ENCODE measurements at regions not wholly inside any gene's neighbourhood (a gene's known extent, or its start where the extent isn't known, plus 50 kb on each side); places are given as distances from the start of the nearest gene placed in this dataset.
A peak's percentile ranks its signal among the peaks of the same experiment; 100 is the strongest.

DNA sequence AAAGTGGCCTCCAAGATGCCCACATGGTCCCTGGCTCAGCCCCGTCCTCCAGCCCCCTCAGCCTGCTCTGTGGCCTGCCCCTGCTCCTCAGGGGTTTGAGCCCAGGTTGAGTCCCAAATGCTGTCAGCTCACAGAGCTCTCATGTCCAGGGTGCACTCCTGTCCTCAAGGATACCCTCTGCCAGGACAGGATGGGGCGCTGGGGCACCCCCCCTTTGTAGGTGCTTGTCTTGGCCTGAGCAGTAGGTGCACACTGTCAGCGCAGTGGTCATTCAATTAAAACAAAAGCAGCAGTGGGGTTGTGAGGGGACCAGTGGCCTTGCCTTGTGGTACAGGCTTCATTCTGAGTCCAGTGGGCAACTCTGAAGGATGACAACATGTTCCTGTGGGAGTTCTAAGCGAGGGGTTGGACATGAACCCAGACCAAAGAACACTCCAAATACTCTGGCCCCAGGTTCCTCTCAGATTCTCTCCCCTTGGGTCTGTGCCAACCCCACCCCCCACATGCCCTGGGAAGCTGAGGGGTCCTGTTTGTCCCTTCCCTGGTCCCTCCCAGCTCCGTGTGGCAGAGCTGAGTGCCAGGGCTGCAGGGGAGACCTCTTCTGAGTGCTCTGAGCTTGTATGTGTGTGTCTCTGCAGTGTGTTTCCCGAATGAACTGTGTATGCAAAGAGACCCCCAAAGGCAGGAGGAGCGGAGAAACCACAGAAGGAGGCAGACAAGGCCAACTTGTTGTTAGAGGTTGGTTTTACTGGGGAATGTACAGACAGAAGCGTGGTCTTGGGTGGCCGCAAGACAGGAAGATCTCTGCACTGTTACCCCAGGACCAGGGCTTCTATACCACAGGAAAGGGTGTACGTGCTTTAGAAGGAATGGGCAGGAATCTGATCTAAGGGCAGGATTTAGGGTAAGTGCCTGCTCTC lies 155.6 kb upstream of the HS6ST1 start:
- no peak for DNase-seq

DNA sequence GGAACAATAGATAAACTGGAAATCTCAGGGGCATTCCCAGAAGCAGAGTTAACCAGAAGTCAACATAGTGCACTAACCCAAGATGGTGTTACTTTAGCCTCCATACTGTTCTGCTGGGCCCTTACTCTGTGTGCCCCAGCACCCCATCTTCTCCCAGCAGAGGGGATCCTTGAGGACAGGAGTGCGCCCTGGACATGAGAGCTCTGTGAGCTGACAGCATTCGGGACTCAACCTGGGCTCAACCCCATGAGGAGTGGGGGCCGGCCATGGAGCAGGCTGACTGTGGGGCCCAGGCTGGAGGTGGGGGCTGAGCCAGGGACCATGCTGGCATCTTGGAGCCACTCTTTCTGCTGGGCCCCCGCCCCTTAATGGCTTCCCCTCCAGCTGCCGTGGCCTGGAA lies 156.3 kb upstream of the HS6ST1 start:
- no peak for DNase-seq

DNA sequence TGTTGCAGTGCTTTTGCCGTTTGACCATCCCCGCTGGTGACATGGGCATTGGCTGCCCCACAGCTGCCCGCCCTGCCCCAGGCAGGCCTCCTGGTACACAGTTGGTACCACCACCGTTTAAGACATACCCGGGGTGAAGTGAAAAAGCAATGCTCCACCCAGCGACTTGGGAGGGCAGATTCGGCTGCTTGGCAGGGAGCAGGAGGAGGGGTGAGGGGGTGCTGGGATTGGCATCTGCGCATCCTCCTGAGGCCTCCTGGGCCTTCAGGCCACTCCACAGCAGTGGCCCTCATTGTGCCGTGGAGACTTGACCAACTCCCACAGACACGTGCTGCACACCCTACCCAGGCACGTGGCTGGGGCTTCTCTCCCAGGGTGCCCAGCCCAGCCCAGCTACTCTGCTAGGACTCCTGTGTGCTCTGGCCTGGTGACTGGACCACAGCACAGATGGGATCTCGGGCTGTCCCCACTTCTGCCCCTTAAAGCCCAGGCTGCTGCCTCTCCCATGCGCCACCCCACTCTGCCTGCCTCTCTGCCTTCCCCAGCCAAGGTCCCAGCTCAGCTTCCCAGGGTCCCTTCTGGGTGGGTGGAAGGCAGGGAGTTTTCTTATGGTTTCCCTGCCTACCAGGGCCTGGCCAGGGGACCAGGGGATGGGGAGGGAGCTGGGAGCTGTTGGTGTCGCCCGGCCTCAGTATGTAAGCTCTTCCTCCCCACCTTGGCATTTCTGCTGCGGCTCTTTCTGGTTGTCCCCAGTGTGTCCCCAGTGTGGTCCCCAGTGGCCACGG lies 157.0 kb upstream of the HS6ST1 start:
- no peak for DNase-seq

DNA sequence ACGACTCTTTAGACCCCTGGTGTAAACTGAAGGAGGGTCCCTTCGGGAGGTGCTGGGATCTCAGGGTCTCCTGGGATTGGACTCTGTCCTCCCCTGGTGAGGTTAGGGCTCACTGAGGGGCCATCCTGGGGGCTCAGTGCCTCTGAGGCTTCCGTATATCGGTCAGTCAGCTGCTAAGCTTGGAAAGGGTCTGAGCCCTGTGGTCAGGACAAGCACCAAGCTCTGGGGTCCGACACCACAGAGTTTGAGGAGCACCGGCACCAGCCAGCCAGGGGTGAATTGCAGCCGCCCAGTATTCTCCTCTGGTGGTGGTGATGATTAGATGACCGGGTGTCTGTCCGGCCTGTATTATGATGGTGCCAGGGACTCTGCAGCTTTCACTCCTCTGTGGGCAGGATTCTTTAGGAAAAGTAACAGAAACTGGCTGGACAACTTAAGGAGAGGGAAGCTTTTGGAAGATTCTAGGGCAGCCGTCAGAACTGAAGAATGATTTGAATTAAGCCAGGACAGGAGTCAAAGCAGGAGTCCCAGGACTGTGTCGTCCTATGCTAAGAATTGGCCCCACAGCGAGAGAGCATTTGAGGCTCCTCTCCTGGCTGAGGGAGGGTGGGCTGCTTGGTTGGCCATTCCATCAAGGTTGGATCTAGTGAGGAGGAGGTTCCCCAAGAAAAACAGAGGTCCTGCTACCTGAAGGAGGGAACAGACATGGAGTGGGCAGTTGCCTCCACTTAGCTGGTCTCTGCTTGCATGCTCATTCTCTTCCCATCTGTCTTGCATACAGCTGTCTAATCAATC lies 158.6 kb upstream of the HS6ST1 start:
- DNase-seq, result no peak

DNA sequence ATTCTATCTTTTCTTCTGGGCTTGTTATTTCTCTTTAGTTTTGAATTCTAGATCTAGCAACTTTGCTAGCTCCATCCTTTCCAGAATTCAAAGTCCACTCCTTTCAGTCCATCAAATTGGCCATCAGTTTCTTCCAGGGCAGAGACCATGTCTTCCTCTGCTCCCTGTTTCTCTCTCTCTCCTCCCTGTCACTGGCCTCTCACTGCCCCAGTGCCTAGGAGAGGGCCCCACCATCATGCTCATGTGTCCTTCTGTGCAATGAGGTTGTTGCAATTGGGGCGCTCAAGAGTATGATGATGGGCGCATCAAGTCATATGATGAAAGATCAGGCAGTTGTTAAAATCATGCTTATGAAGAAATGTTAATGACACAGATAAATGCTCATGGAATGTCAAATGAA lies 159.2 kb upstream of the HS6ST1 start:
- no peak for DNase-seq

DNA sequence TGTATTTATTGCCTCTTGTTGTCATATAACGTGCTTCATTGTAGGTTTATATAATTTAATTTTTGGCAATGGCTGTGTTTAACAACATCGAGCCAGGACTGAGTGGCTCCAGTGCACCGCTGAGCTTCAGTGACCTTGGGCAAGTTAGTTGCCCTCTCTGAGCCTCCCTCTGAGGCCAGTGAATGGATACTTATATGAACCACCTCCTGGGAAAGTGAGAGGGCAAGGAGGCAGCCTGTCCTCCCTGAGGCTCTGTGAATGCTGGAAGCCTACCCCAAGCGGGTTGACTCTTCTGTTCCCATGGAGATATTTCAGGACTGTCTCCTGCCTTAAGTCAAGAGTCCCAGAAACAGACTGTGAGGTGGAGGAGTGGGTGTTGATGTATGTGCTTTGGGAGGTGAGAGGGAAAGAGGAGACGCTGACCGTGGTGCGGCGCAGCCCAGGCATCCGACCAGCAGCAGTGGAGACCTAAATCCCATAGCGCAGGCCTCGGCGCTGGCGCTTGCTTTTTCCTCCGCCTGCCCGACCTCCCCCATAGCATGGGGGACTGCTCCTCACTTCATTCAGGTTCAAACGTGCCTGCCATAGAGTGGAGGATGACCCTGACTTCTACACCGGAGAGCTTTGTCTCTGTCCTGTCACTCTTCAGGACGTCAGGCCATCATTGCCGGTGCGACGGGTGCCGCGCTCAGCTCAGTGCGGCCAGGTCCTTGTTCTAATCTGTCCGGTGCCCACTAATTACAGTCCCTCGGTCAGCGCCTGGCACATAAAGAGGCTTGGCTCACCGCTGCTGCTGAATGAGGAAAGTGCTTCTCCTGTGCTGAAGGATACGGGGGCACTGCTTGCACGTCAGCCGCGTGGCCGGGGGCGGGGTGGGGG lies 167.3 kb upstream of the HS6ST1 start:
- peak; percentile 20 for DNase-seq

DNA sequence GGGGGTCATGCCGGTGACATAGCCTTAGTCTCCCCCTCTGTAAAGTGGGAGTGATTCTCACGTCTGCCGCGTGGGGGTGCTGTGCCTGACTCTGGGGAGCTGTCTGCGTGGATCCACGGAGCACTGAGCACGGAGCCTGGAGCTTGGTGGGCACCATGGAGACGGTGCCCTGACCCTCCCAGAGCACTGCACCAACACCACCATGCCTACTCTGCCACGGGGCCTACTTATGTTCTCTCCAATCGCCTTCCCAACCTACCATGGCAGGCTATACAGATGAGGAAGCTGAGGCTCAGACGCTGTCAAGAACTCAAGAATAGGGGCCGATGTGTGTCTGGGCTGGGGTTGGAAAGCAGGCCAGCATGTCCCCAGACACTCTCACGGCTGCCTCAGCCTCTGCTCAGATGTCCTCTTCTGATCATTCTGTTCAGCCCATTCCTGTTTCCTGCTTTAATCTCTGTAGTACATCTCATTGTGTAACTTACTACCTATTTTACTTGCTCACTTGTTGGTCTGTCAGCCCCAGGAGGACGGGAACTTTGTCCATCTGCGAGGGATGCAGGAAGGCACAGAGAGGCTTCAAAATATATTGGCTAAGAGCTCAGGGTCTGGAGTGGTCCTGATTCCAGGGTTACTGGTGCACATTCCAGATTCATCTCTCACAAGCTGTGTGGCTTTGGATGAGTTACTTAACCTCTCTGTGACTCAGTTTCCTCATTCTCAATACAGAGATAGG lies 168.1 kb upstream of the HS6ST1 start:
- peak; percentile 7 for DNase-seq

DNA sequence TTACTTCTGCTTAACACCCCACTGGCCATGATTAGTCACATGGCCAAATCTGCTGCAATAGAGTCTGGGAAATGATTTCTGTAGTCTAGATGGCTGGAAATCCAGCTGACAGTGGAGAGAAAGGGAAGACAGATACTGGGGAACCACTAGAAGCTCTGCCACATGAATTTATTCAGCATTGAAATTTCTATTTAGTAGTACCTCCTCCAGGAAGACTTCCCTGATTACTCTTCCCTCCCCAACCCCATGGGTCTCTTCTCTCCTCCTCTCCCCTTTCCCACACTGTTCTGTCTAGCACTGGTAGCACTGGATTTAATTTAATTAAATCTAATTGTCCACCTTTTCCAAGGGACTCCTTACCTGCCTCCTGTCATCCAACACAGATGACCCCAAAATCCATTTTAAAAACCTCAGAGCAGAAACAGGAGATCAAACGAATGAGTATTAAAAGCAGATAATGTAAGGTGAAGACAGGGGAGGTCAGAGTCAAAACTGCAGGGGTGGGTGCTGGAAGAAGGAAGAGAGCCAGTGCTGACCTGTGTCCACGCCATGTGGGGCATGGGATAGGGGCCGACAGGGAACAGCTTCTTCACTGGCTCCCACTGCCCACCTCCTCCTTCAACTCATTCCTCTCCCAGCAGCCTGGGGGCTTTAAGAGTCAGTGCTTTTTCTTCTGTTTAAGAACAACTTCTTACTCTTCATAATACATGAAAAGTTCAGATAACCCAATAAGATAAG lies 169.2 kb upstream of the HS6ST1 start:
- no peak for DNase-seq

DNA sequence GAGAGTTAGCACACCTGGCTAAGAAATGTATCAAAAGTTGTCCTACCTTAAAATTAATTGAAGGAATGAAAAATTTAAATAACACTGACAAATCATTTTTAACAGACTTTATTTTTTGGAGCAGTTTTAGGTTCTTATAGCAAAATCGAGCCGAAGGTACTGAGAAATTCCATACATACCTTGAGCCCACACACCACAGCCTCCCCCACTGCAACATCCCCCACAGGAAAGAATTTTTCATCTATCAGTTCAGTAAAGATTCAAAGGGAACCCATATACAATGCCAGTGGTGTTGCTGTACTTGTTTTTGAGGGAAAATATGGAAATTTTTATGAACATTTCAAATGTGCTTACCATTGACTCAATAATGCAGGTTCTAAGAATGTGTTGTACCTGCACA lies 169.8 kb upstream of the HS6ST1 start:
- no peak for DNase-seq

DNA sequence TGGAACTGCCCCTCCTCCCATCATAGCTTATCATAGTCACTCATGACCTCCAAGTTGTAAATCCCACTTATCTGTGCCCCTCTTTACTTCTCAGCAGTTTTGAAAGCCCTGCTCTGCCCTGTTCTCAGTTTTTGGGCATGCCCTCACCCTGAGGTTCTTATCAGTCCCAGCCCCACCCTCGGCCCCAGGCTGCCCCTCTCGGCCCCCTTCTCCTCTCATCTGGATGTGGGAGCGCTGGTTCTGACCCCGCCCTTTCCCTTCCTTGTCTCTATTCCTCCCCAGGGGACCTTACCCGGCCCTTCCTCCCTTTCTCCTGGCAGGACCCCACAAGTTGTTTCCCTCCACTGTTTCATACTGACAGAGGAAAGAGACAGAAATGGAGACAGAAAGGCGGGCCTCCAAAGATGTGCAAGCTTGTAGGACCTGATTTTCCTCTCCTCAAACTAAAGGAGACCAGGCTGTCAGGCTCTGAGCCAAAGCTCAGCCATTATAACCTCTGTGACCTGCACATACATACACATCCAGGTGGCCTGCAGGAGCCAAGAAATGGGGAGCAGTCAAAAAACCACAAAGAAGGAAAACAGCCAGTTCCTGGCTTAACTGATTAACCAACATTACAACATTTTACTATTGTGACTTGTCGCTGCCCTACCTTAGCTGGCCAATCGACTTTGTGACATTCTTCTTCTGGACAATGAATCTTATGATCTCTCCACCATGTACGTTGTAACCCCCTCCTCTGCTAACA lies 171.0 kb upstream of the HS6ST1 start:
- DNase-seq, result peak; percentile 8

DNA sequence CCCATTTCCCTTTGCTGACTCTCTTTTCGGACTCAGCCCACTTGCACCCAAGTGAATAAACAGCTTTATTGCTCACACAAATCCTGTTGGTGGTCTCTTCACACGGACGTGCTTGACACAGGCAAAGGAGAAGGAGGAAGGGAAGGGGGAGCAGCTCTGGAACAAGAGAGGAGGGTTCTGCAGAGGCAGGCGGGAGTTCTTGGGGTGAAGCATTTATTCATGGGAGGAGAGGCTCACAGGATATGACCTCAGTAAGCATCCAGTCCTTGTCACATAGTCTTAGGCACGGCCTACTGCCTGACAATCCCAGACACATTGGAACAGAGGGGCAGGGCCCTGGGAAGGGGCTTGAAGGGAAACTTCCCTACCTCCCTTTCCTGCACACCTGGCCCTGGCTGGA lies 171.7 kb upstream of the HS6ST1 start:
- peak; percentile 13 for DNase-seq

DNA sequence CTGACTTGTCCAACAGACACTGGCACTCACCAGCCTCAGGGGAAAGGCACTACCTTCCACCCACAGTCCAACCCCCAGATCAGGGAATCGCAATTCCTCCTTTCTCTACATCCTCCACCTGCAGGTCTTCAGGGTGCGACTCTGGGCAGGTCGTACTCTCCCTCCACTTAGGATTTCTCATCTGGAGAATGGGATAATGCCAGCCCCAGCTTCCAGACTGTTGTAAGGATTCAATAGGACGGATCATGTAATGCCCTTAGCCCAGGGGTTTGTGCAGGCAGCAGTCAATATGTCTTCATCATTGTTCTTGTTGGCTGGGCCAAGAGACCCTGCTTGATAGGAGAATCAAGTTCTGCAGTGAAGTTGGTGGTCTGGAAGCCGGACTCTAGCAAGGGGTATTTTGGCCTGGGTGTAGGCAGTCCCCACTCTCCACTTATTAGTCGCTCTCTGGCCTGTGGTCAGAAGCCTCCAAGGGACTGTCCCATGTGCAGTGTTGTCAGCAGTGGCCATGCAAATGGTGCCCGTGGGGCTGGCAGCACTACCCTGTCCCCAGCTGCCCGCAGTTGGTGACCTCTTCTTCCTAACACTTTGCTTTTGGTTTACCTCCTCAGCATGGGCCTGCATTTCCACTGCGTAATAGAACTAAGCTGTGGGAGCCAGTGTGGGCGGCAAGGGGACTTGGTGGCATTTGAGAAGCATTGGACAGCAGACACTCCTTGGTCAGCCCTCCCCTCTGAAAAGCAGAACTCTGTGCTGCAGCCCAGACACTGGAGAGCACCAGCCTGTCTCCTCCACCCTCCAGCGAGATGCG lies 172.4 kb upstream of the HS6ST1 start:
- peak; percentile 6 for DNase-seq

DNA sequence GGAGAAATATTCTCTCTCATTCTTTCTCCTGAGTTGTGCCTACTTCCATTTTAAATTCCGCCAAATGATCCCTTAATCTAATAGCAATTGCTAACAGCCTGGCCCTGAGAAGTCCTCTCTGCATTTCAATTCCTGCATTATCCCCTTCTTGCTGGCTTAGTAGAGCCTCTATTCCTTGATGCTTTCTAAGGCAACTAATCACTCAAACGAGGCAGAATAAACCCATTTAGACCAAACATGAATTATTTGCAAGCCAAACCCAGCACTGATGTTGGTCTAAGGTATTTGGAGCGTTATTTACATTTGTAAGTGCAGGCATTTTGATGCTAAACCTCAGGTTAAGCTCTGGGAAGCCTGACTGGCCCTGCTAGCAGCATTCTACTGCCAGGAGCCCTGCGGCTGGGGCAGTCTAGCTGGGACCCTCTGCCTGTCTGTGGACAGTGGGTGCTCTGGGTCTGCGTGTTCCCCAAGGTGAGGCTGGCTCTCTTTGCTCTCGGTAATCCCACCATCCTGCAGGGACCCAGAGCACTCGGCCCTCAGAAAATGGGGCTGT lies 173.1 kb upstream of the HS6ST1 start:
- peak; percentile 3 for DNase-seq

DNA sequence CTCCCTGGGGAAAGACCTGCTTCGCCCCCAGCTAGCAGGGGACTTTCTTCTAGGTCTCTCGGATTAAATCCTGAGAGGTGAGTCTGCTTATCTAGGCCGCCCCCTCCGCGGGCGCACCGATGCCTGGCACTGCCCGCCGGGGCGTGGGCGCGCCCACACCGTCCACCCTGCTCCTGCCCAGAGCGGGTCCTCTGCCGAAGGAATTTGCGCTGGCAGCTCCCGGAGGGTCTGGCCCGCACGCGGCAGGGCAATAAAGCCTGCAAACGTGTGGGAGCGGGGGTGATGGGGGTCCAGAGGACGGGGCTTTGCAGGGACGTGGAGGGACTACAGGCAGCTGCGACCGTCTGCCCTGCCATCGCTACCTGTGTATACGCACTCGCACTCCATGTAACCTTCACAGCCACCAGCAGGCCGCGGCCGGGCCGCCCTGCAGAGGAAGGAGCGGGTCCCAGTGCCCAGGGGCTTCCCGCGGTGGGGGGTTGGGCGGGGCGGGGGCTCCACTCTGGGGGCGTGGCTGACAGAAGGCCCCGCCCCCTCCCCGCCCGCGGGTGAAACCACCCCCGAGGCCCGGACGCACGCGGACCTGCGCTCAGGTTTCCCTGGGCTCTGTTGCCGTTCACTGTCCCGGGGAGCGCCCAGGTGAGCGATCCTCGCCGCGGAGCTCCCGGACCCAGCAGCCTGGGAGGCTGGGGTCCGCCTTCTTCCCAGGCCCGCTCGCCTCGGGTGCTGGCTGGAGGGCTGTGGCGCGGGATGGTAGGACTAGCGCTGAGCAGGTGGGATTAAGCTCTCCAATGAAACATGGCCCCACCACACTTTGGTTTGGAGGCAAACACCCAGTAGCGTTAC lies 174.5 kb upstream of the HS6ST1 start:
- no peak for DNase-seq

DNA sequence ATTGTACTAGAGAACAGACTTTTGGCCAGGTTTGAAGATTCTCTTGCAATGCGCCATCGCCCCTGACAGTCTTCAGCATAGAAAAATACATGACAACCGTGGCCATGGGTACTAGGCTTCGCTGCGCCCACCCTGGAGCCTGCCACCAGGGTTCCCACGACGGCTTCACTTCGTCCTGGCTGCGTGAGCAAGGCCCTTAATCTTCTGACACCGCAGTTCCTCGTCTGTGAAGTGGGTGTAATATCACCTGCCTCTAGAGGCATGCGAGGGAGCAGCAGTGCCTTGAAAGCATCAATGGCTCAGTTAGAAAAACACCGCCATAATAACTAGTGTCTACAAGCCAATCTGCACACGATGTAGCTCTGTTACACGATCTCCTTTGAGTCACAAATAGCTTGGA lies 175.2 kb upstream of the HS6ST1 start:
- DNase-seq, result no peak

DNA sequence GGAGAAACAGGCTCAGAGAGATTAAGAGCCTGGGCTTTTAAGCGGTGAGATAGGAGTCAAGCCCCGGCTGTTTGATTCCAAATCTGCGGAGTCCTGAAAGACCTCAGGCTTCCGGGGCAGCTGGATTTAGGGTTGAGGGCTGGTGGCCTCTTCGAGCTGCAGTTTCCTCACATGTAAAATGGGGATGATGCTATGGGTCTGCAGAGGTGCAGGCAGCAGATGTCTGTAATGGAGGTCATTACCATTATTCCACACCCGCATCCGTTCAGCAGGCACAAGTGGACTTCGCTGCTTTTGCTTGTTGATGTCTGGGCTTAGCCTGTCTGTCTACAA lies 175.6 kb upstream of the HS6ST1 start:
- DNase-seq, result no peak

DNA sequence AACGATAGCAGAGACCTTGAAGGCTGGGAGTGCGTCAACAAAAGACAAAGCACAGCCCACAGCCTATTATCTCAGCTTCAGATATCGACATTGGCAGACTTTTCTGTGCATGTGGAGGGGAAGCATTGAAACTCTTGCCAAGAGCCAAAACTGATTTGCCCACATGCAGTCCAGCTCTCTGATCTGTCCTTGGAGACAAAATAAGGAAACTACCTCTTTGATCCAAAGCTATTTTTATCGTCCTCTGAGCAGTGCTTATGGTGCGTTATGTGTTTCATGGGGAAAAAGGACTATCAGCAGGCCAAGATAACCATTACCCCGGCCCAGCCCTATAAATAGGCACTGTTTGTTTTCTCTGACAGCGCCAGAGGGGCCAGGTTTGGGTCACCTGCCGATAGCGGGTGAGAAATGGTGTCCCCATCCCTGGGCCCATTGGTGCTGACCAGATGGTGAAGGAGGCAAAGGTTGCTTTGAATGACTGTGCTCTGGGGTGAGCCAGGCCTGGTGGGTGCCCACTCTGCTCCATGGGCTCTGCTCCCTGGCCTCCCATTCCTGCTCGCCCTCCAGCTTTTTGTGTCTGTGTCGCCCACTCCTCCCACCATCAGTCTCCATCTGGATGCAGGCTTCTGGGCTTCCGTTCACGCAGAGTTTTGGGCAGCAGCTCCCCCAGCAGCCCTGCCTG lies 176.1 kb upstream of the HS6ST1 start:
- no peak for DNase-seq
